Neural progenitor cell (in vitro differentiated cells): ENCODE measurements at regions not wholly inside any gene's neighbourhood (a gene's known extent, or its start where the extent isn't known, plus 50 kb on each side); places are given as distances from the start of the nearest gene placed in this dataset.

Experiments
- DNase-seq: peaks from one replicate; pipeline ENCODE4 v3.0.0-alpha.2; 2016; ENCODE audit warnings: low spot score
- H2AFZ ChIP-seq: fragments of 200-600 bp; sonication (generic); replicated peaks from 2 replicates; pipeline ENCODE4 v1.6.1; 2016; ENCODE audit warnings: antibody characterized with exemption
- H3F3A ChIP-seq: fragments of 200-600 bp; sonication (generic); 2 replicates; pipeline ENCODE4 v1.6.1; 2016; ENCODE audit warnings: antibody characterized with exemption, low read depth
- H3K27ac ChIP-seq: fragments of 200-600 bp; sonication (generic); 2 replicates; pipeline ENCODE4 v1.5.1; 2016; ENCODE audit warnings: mild to moderate bottlenecking
- H3K27me3 ChIP-seq: fragments of 200-600 bp; sonication (generic); 2 replicates; pipeline ENCODE4 v1.6.1; 2016; ENCODE audit warnings: mild to moderate bottlenecking, moderate library complexity
- H3K36me3 ChIP-seq: fragments of 200-600 bp; sonication (generic); 2 replicates; pipeline ENCODE4 v1.5.1; 2016
- H3K4me1 ChIP-seq: fragments of 200-600 bp; sonication (generic); 2 replicates; pipeline ENCODE4 v1.6.1; 2016; ENCODE audit warnings: mixed run types
- H3K4me2 ChIP-seq: fragments of 200-600 bp; sonication (generic); 2 replicates; pipeline ENCODE4 v1.6.1; 2016
- H3K4me3 ChIP-seq: fragments of 200-600 bp; sonication (generic); 2 replicates; pipeline ENCODE4 v1.5.1; 2016
- H3K79me2 ChIP-seq: fragments of 200-600 bp; sonication (generic); 2 replicates; pipeline ENCODE4 v1.6.1; 2016; ENCODE audit warnings: low read depth
- H3K9ac ChIP-seq: fragments of 200-600 bp; sonication (generic); 2 replicates; pipeline ENCODE4 v1.6.1; 2016
- H3K9me3 ChIP-seq: fragments of 200-600 bp; sonication (generic); 2 replicates; pipeline ENCODE4 v1.5.1; 2016; ENCODE audit warnings: low read depth
- H4K20me1 ChIP-seq: fragments of 200-600 bp; sonication (generic); 2 replicates; pipeline ENCODE4 v1.6.1; 2016; ENCODE audit warnings: low read depth
- H3K27ac Mint-ChIP-seq: 3 replicates; pipeline ENCODE4 v1.8.0; 2021; ENCODE audit warnings: mixed read lengths
- H3K27me3 Mint-ChIP-seq: 2 replicates; pipeline ENCODE4 v1.8.0; 2022; ENCODE audit warnings: low read depth, mild to moderate bottlenecking, inconsistent platforms, moderate library complexity, mixed read lengths; ENCODE audit not compliant: insufficient read depth
- H3K36me3 Mint-ChIP-seq: 3 replicates; pipeline ENCODE4 v1.8.0; 2021; ENCODE audit warnings: mixed read lengths
- H3K4me1 Mint-ChIP-seq: 3 replicates; pipeline ENCODE4 v1.8.0; 2021; ENCODE audit warnings: mixed read lengths
- H3K4me3 Mint-ChIP-seq: 3 replicates; pipeline ENCODE4 v1.8.0; 2021; ENCODE audit warnings: mild to moderate bottlenecking, moderate library complexity, mixed read lengths
- H3K9me3 Mint-ChIP-seq: 3 replicates; pipeline ENCODE4 v1.8.0; 2020; ENCODE audit warnings: mixed read lengths
- EZH2 ChIP-seq: fragments of 200-600 bp; sonication (generic); IDR thresholded peaks from 2 replicates; pipeline ENCODE4 v1.6.1; 2017; ENCODE audit warnings: antibody characterized with exemption, mild to moderate bottlenecking, moderate library complexity
- EZH2phosphoT487 ChIP-seq: fragments of 200-600 bp; sonication (generic); IDR thresholded peaks from 2 replicates; pipeline ENCODE4 v1.6.1; 2017; ENCODE audit warnings: antibody characterized with exemption
- TF ChIP-seq, protein P1 (sequence below): fragments of 200-600 bp; sonication (generic); IDR thresholded peaks from 2 replicates; pipeline ENCODE4 v1.5.1; 2017; ENCODE audit warnings: antibody characterized with exemption, mild to moderate bottlenecking

GRCh38 chr12:95603351-95604145, 52.3 kb upstream of the USP44 start:
- H3K4me3 Mint-ChIP-seq: no peak overlapping the region
- no peak overlapping the region for H3K27ac Mint-ChIP-seq
- no peaks in the 10 kb centered on the region for H3K36me3 Mint-ChIP-seq
- Histone ChIP-seq H4K20me1 (no peaks in the 10 kb centered on the region), H3F3A (peaks cover 4% of the 10 kb centered on the region), H3K27me3 (no peaks in the 10 kb centered on the region), H3K27ac (no peak overlapping the region), H3K4me1 (no peaks in the 10 kb centered on the region), H3K9ac (no peak overlapping the region), H3K36me3 (no peaks in the 10 kb centered on the region), H2AFZ (no peak overlapping the region), H3K4me3 (no peak overlapping the region), H3K79me2 (no peaks in the 10 kb centered on the region), H3K9me3 (no peaks in the 10 kb centered on the region), H3K4me2 (no peak overlapping the region)
- H3K27me3 Mint-ChIP-seq: no peaks in the 10 kb centered on the region
- H3K9me3 Mint-ChIP-seq: no peaks in the 10 kb centered on the region
- TF ChIP-seq, protein P1, sequence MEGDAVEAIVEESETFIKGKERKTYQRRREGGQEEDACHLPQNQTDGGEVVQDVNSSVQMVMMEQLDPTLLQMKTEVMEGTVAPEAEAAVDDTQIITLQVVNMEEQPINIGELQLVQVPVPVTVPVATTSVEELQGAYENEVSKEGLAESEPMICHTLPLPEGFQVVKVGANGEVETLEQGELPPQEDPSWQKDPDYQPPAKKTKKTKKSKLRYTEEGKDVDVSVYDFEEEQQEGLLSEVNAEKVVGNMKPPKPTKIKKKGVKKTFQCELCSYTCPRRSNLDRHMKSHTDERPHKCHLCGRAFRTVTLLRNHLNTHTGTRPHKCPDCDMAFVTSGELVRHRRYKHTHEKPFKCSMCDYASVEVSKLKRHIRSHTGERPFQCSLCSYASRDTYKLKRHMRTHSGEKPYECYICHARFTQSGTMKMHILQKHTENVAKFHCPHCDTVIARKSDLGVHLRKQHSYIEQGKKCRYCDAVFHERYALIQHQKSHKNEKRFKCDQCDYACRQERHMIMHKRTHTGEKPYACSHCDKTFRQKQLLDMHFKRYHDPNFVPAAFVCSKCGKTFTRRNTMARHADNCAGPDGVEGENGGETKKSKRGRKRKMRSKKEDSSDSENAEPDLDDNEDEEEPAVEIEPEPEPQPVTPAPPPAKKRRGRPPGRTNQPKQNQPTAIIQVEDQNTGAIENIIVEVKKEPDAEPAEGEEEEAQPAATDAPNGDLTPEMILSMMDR: no peak
- TF ChIP-seq EZH2phosphoT487: no peak
- no peak for TF ChIP-seq EZH2
- no peak for DNase-seq
- H3K4me1 Mint-ChIP-seq: peaks cover 10% of the 10 kb centered on the region

DNA sequence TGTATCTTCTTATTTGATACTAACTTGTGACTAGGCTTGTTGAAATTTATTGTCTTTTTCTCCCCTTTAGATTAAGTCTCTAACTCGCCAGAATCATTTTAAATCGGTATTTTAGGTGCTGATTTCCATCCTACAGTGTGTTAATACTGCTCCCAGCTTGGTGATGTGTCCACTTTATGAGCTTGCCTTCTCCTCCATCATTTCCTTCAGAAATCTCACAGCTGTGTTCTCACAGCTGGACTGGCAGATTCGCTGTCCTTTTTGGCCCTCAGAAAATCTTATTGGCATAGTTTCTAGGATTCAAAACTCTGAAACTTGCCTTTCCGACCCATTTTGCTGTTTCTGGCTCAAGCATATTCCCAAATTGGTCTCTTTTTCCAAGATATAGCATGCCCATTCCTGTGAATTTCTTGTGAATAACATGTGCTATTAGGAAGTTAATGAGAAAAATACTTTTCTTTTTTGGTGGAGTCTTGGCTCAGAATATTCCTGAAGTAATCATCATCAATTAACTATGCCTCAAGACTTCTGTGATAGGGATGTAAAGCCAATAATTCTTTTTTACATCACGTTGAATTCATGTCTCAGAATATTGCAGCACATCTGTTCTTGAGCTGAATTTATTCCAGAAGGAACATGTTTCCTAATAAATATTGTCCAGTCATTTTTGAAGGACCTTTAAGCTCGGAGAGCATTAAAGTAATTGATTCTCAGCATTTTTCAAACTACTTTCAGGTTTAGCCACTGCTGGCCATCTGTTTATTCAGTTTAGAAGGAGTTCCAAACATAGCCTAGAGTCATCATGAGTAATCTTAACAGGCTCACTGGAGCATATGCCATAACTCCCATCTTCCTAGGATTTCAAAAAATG, 50.0 kb upstream of the USP44 start:
- Histone ChIP-seq H3K4me2 (no peak overlapping the region), H3K79me2 (no peaks in the 10 kb centered on the region)
- no peaks in the 10 kb centered on the region for H3K36me3 Mint-ChIP-seq

More for the DNA sequence above, 50.0 kb upstream of the USP44 start:
- no peaks in the 10 kb centered on the region for H3K9me3 ChIP-seq
- H3K4me3 ChIP-seq: no peak overlapping the region
- Mint-ChIP-seq H3K4me3 (no peak overlapping the region), H3K4me1 (no peaks in the 10 kb centered on the region), H3K9me3 (no peaks in the 10 kb centered on the region), H3K27me3 (peaks cover 2% of the 10 kb centered on the region), H3K27ac (no peak overlapping the region)
- H3F3A ChIP-seq: no peaks in the 10 kb centered on the region
- H3K36me3 ChIP-seq: no peaks in the 10 kb centered on the region
- no peaks in the 10 kb centered on the region for H3K27me3 ChIP-seq
- DNase-seq: no peak
- H4K20me1 ChIP-seq: no peaks in the 10 kb centered on the region
- H3K9ac ChIP-seq: no peak overlapping the region
- TF ChIP-seq, protein P1: no peak
- no peak for TF ChIP-seq EZH2
- no peak for TF ChIP-seq EZH2phosphoT487
- H3K4me1 ChIP-seq: no peaks in the 10 kb centered on the region
- H2AFZ ChIP-seq: no peak overlapping the region
- no peak overlapping the region for H3K27ac ChIP-seq
